ENCODE measurements at regions not wholly inside any gene's neighbourhood (a gene's known extent, or its start where the extent isn't known, plus 50 kb on each side); places are given as distances from the start of the nearest gene placed in this dataset.

GRCh38 chr14:41549821-41550607 lies 56.7 kb upstream of the LRFN5 start:
- Histone ChIP-seq H3K9me3 (ENCODE audit: control insufficient read depth in 4 of 4, low read length in 3 of 4) (peaks cover 0 to 2% (median 0%) of the 10 kb centered on the region in 4 donors), H3K27ac (ENCODE audit: low read depth in 1 of 2, low read length in 2 of 2) (no peak overlapping the region), H3K9ac (ENCODE audit: low read depth in 1 of 2, low read length in 2 of 2) (no peak overlapping the region), H3K27me3 (ENCODE audit: control insufficient read depth in 4 of 4, insufficient read depth in 4 of 4, low read length in 3 of 4) (no peaks in the 10 kb centered on the region), H3K4me1 (ENCODE audit: control insufficient read depth in 4 of 4, insufficient read depth in 4 of 4, low read length in 3 of 4) (no peaks in the 10 kb centered on the region), H3K4me3 (ENCODE audit: low read depth in 1 of 3, low read length in 3 of 3) (no peak overlapping the region), H3K36me3 (ENCODE audit: control insufficient read depth in 4 of 4, insufficient read depth in 3 of 4, low read depth in 1 of 4, low read length in 3 of 4) (no peaks in the 10 kb centered on the region)
- TF ChIP-seq REST (IDR thresholded peaks at IDR 0.05), result no peak
- TF ChIP-seq, protein P1, sequence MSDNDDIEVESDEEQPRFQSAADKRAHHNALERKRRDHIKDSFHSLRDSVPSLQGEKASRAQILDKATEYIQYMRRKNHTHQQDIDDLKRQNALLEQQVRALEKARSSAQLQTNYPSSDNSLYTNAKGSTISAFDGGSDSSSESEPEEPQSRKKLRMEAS (IDR thresholded peaks at IDR 0.05), result no peak
- no peak for TF ChIP-seq CTCF (IDR thresholded peaks at IDR 0.05; ENCODE audit: low read depth, low read length, missing input control)
- TF ChIP-seq, protein P2, sequence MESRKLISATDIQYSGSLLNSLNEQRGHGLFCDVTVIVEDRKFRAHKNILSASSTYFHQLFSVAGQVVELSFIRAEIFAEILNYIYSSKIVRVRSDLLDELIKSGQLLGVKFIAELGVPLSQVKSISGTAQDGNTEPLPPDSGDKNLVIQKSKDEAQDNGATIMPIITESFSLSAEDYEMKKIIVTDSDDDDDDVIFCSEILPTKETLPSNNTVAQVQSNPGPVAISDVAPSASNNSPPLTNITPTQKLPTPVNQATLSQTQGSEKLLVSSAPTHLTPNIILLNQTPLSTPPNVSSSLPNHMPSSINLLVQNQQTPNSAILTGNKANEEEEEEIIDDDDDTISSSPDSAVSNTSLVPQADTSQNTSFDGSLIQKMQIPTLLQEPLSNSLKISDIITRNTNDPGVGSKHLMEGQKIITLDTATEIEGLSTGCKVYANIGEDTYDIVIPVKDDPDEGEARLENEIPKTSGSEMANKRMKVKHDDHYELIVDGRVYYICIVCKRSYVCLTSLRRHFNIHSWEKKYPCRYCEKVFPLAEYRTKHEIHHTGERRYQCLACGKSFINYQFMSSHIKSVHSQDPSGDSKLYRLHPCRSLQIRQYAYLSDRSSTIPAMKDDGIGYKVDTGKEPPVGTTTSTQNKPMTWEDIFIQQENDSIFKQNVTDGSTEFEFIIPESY (IDR thresholded peaks at IDR 0.05), result no peak
- TF ChIP-seq SP1 (IDR thresholded peaks at IDR 0.05), result no peak
- no peak for TF ChIP-seq RXRA (IDR thresholded peaks at IDR 0.05)
- TF ChIP-seq GABPA (IDR thresholded peaks at IDR 0.05 in 1 of 2, conservative IDR thresholded peaks at IDR 0.05 in 1 of 2), result no peak
- TF ChIP-seq JUND (IDR thresholded peaks at IDR 0.05), result no peak
- no peak for TF ChIP-seq TAF1 (conservative IDR thresholded peaks at IDR 0.05)
- TF ChIP-seq RAD21 (IDR thresholded peaks at IDR 0.05), result no peak
- no peak for DNase-seq (ENCODE audit: low spot score)
- 61% methylated on average over 2 of the region's 2 CpGs for WGBS

DNA sequence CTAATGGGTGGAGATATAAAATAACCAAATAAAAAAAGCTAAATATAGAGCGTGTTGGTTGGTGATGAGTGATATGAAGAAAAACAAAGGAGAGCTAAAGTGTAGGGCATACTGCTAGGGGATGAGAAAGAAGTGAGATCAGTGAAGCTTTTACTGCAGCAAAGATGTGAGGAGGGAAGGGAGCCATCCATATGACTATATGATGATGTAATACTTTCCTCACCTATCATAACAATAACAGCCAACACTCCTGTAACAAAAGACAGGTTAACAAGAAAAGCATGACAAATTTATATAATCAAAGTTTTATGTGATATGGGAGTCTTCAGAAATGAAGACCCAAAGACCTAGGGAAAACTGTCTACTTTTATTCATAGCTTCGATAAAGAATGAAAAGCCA lies 57.4 kb upstream of the LRFN5 start:
- Histone ChIP-seq H3K27me3 (ENCODE audit: control insufficient read depth in 4 of 4, insufficient read depth in 4 of 4, low read length in 3 of 4) (no peaks in the 10 kb centered on the region), H3K4me1 (ENCODE audit: control insufficient read depth in 4 of 4, insufficient read depth in 4 of 4, low read length in 3 of 4) (no peaks in the 10 kb centered on the region), H3K9me3 (ENCODE audit: control insufficient read depth in 4 of 4, low read length in 3 of 4) (peaks cover 0 to 2% (median 0%) of the 10 kb centered on the region in 4 donors), H3K36me3 (ENCODE audit: control insufficient read depth in 4 of 4, insufficient read depth in 3 of 4, low read depth in 1 of 4, low read length in 3 of 4) (no peaks in the 10 kb centered on the region), H3K4me3 (ENCODE audit: low read depth in 1 of 3, low read length in 3 of 3) (no peak overlapping the region), H3K27ac (ENCODE audit: low read depth in 1 of 2, low read length in 2 of 2) (no peak overlapping the region), H3K9ac (ENCODE audit: low read depth in 1 of 2, low read length in 2 of 2) (no peak overlapping the region)
- DNase-seq (ENCODE audit: low spot score), result no peak
- WGBS, result 87% methylated on average over 2 of the region's 2 CpGs
- TF ChIP-seq REST (IDR thresholded peaks at IDR 0.05), result no peak
- TF ChIP-seq GABPA (IDR thresholded peaks at IDR 0.05 in 1 of 2, conservative IDR thresholded peaks at IDR 0.05 in 1 of 2), result no peak
- no peak for TF ChIP-seq ATF3 (IDR thresholded peaks at IDR 0.05)
- TF ChIP-seq FOXA1 (IDR thresholded peaks at IDR 0.05), result no peak
- no peak for TF ChIP-seq FOXA2 (IDR thresholded peaks at IDR 0.05)
- TF ChIP-seq CTCF (IDR thresholded peaks at IDR 0.05; ENCODE audit: low read depth, low read length, missing input control), result no peak
- TF ChIP-seq, protein P2 (IDR thresholded peaks at IDR 0.05), result no peak
